Heart right ventricle (tissue), 16 donors: ENCODE measurements at regions not wholly inside any gene's neighbourhood (a gene's known extent, or its start where the extent isn't known, plus 50 kb on each side); places are given as distances from the start of the nearest gene placed in this dataset.

Experiments
- ATAC-seq, 8 donors: fragments of 200-7000 bp; cut with Tn5 transposase; one replicate each; pipeline ENCODE4 v1.9.1; 2020; ENCODE audit warnings: mild to moderate bottlenecking in 8 of 8, moderate library complexity in 8 of 8, moderate number of reproducible peaks in 1 of 8
- DNase-seq, 2 donors: peaks; one replicate each; pipeline ENCODE4 v3.0.0-alpha.2; 2020
- H3K27ac ChIP-seq, 10 donors: fragments of 200-600 bp; sonication (generic) in 2 of 10; one replicate each; pipeline versions ENCODE4 v1.5.0 to v1.8.0; 2020 to 2022; ENCODE audit warnings: mild to moderate bottlenecking in 3 of 10
- H3K27me3 ChIP-seq, 7 donors: fragments of 200-600 bp; one replicate each; pipeline ENCODE4 v1.8.0; 2021 to 2022; ENCODE audit warnings: mild to moderate bottlenecking in 2 of 7
- H3K36me3 ChIP-seq, 9 donors: fragments of 200-600 bp; sonication (generic) in 1 of 9; one replicate each; pipeline versions ENCODE4 v1.5.0 to v1.8.0; 2020 to 2022; ENCODE audit warnings: mild to moderate bottlenecking in 2 of 9
- H3K4me1 ChIP-seq, 9 donors: fragments of 200-600 bp; sonication (generic) in 1 of 9; one replicate each; pipeline versions ENCODE4 v1.5.0 to v1.8.0; 2020 to 2022; ENCODE audit warnings: mild to moderate bottlenecking in 4 of 9
- H3K4me3 ChIP-seq, 10 donors: fragments of 200-600 bp; sonication (generic) in 2 of 10; one replicate each; pipeline versions ENCODE4 v1.5.0 to v1.8.0; 2020 to 2022; ENCODE audit warnings: mild to moderate bottlenecking in 7 of 10, moderate library complexity in 2 of 10
- H3K9me3 ChIP-seq, 11 donors: fragments of 200-600 bp in 10 of 11; sonication (generic) in 2 of 11; one replicate each; pipeline versions ENCODE4 v1.5.0 to v1.8.0; 2013 to 2022; ENCODE audit warnings: mild to moderate bottlenecking in 2 of 11, control low read depth in 1 of 11, moderate library complexity in 1 of 11
- WGBS, 2 donors: extraction: QIAGEN DNeasy Blood & Tissue Kit; methylation state at CpG; one replicate each; pipeline ENCODE4 v1.1.7; 2013; ENCODE audit warnings: inconsistent platforms in 1 of 2; 5-methylcytosine and 5-hydroxymethylcytosine counted together
- intact Hi-C, 10 donors: fragments of 100-400 bp; cut with DNase I; formaldehyde crosslinking; loops; one replicate each; pipeline versions ENCODE4 v1.11.1 to v1.14.2; 2022
- TF ChIP-seq, protein P1 (sequence below), 9 donors: fragments of 200-600 bp; sonication (generic) in 2 of 9; IDR thresholded peaks; one replicate each; pipeline versions ENCODE4 v1.5.0 to v1.8.0; 2021 to 2022; ENCODE audit warnings: antibody characterized with exemption in 9 of 9, mild to moderate bottlenecking in 5 of 9, moderate library complexity in 1 of 9
- donor health status: Arrhythmogenic right ventricular cardiomyopathy.
- donor health status: ischemic (EF 13 %, LVEDD 7.1; RV severe dilation, severe dysfunction).
- donor health status: healthy with polysubstance abuse.
- donor health status: DM: no; HTN: yes; CAD: no.
- donor health status: DM: no; HTN: no; CAD: no.
- donor health status: ischemic (EF 25% LVEDD 6.9; RV normal size, moderate dysfunction).
- donor health status: ischemic (EF 25% LVEDD 5.7; RV mildly dilated, moderate dysfunction).
- donor health status: healthy.
- donor health status: DM: yes; HTN: yes; CAD: no.
- donor health status: Ischemic cardiomyopathy.
- donor health status: ischemic (EF 35%, LVEDD 5.7; RV mildly dilated, moderate dysfunction).
- donor health status: nonischemic (EF 11% LVEDD 7.7; RV severe dilation, severe dysfunction).
- donor health status: DM: yes; HTN: yes; CAD: no.
- donor health status: PGD.
- donor health status: ischemic (EF 29% LVEDD 5.4; RV normal size, mild dysfunction).
- donor health status: nonischemic (EF 23%, LVEDD 6.1; RV moderate dilation, normal function).

DNA sequence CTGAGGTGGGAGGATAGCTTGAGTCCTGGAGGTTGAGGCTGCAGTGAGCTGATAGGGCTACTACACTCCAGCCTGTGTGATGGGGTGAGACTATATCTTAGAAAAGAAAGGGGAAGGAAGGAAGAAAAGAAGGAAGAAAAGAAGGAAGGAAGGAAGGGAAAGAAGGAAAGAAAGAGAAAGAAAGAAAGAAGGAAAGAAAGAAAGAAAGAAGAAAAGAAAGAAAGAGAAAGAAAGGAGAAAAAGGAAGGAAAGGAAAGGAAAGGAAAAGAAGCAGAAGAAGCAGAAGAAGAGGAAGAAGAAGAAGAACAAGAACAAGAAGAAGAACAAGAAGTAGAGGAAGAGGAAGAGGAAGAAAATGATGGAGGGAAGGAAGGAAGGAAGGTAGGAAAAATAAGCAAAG is 1130.2 kb upstream of the MAP3K7 start:
- DNase-seq (no peak), ATAC-seq (no peak)
- intact Hi-C loops, result no loop called here
- H3K27me3 ChIP-seq, result no peaks in the 10 kb centered on the region
- H3K27ac ChIP-seq, result no peak overlapping the region
- H3K4me1 ChIP-seq, result no peaks in the 10 kb centered on the region
- no peak overlapping the region for H3K4me3 ChIP-seq
- TF ChIP-seq, protein P1, sequence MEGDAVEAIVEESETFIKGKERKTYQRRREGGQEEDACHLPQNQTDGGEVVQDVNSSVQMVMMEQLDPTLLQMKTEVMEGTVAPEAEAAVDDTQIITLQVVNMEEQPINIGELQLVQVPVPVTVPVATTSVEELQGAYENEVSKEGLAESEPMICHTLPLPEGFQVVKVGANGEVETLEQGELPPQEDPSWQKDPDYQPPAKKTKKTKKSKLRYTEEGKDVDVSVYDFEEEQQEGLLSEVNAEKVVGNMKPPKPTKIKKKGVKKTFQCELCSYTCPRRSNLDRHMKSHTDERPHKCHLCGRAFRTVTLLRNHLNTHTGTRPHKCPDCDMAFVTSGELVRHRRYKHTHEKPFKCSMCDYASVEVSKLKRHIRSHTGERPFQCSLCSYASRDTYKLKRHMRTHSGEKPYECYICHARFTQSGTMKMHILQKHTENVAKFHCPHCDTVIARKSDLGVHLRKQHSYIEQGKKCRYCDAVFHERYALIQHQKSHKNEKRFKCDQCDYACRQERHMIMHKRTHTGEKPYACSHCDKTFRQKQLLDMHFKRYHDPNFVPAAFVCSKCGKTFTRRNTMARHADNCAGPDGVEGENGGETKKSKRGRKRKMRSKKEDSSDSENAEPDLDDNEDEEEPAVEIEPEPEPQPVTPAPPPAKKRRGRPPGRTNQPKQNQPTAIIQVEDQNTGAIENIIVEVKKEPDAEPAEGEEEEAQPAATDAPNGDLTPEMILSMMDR (IDR thresholded peaks at IDR 0.05), result no peak
- no peaks in the 10 kb centered on the region for H3K9me3 ChIP-seq
- no peaks in the 10 kb centered on the region for H3K36me3 ChIP-seq

DNA sequence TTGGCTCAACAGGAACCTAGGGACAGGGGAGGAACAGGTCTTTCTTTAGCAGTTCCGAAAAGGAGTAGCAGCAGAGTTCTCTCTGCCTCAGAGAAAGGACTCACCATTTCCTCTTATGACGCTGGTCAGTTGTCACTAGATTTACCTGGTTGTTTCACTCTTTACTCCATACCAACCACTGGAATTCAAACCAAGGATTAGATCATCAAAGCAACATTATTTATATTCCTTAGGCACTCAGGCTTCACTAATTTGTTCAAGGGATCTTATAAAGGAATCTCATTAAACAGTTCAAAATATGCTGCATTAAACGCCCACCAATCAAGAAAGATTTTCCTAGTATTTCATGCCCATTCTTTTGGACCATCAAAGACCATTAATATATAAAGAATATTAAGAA is 1129.5 kb upstream of the MAP3K7 start:
- DNase-seq (no peak), ATAC-seq (no peak)
- Histone ChIP-seq H3K27ac (no peak overlapping the region), H3K27me3 (no peaks in the 10 kb centered on the region), H3K4me3 (no peak overlapping the region), H3K36me3 (no peaks in the 10 kb centered on the region), H3K9me3 (no peaks in the 10 kb centered on the region), H3K4me1 (no peaks in the 10 kb centered on the region)
- WGBS, 2 donors, result 81 to 88% methylated on average over 3 of the region's 3 CpGs
- TF ChIP-seq, protein P1 (IDR thresholded peaks at IDR 0.05), result no peak
- intact Hi-C loops, result no loop called here

DNA sequence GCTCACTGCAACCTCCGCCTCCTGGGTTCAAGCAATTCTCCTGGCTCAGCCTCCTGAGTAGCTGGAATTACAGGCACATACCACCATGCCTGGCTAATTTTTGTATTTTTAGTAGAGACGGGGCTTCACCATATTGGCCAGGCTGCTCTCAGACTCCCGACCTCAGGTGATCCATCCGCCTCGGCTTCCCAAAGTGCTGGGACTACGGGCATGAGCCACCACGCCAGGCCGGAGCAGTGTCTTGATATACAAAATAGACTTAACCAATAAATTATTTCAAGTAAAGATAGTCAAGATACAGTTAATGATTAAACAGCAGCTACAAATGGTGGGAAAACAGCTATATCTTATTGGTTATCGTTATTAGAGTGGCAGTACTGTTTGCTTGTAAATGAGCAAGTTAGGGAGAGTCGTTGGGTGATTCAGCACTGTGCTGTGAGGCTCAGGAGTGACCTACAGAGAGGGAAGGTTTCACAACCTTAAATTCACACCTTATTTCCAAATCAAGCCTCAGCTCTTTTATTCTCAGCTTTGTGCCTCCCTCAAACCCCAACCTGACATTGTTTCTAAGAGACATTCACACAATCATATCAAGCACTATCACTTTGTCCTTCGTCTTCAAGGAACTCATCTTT is 1128.4 kb upstream of the MAP3K7 start:
- intact Hi-C loops, result no loop called here
- DNase-seq (no peak), ATAC-seq (no peak)
- Histone ChIP-seq H3K27ac (no peak overlapping the region), H3K4me1 (no peaks in the 10 kb centered on the region), H3K36me3 (no peaks in the 10 kb centered on the region), H3K4me3 (no peak overlapping the region), H3K9me3 (no peaks in the 10 kb centered on the region), H3K27me3 (no peaks in the 10 kb centered on the region)
- 88 to 90% methylated on average over 11 of the region's 11 CpGs for WGBS, 2 donors
- TF ChIP-seq, protein P1 (IDR thresholded peaks at IDR 0.05), result no peak

- H3K9me3 ChIP-seq, result no peaks in the 10 kb centered on the region
- no peaks in the 10 kb centered on the region for H3K27me3 ChIP-seq
- TF ChIP-seq, protein P1 (IDR thresholded peaks at IDR 0.05), result no peak
- ATAC-seq, result no peak
- no peaks in the 10 kb centered on the region for H3K36me3 ChIP-seq
- intact Hi-C loops, result no loop called here
- DNase-seq, result no peak
- no peak overlapping the region for H3K27ac ChIP-seq
- no peaks in the 10 kb centered on the region for H3K4me1 ChIP-seq
- H3K4me3 ChIP-seq, result no peak overlapping the region
Observed at GRCh38 chr6:91713911-91714310, 1127.0 kb upstream of the MAP3K7 start.
